Body of pancreas (tissue), 4 donors: ENCODE measurements at regions not wholly inside any gene's neighbourhood (a gene's known extent, or its start where the extent isn't known, plus 50 kb on each side); places are given as distances from the start of the nearest gene placed in this dataset.

Experiments
- ATAC-seq: fragments of 150-250 bp; one replicate; pipeline ENCODE4 v1.9.1; 2016
- DNase-seq, 4 donors: peaks; one replicate each; pipeline ENCODE4 v3.0.0-alpha.2; 2019
- H3K27ac ChIP-seq, 4 donors: fragments of 200-600 bp; sonication (generic); 1 replicate in 3 of 4; 2 replicates in 1 of 4; pipeline versions ENCODE4 v1.5.1 to v1.6.1; 2016 to 2019; ENCODE audit warnings: mild to moderate bottlenecking in 1 of 4, mixed read lengths in 1 of 4, moderate library complexity in 1 of 4
- H3K27me3 ChIP-seq, 2 donors: fragments of 200-600 bp; sonication (generic); one replicate each; pipeline ENCODE4 v1.6.0; 2016; ENCODE audit warnings: mild to moderate bottlenecking in 1 of 2
- H3K36me3 ChIP-seq, 2 donors: fragments of 200-600 bp; sonication (generic); replicated peaks in 1 of 2; 2 replicates each; pipeline ENCODE4 v1.5.1; 2016; ENCODE audit warnings: low read depth in 2 of 2; ENCODE audit not compliant: insufficient read depth in 1 of 2
- H3K4me1 ChIP-seq: fragments of 200-600 bp; sonication (generic); one replicate; pipeline ENCODE4 v1.6.0; 2016
- H3K4me3 ChIP-seq, 2 donors: fragments of 200-600 bp; sonication (generic); 1 replicate in 1 of 2; 2 replicates in 1 of 2; pipeline ENCODE4 v1.5.1; 2016 to 2019
- H3K9me3 ChIP-seq, 3 donors: fragments of 200-600 bp; sonication (generic); 1 replicate in 2 of 3; 2 replicates in 1 of 3; pipeline ENCODE4 v1.5.1; 2016
- CTCF ChIP-seq, 7 experiments: fragments of 450-650 bp in 4 of 7; fragments of 200-600 bp in 3 of 7; sonication (generic) in 3 of 7; IDR thresholded peaks; one replicate each; pipeline ENCODE4 v1.5.1; 2016 to 2019; ENCODE audit warnings: antibody characterized with exemption in 7 of 7
- POLR2A ChIP-seq, 3 donors: fragments of 450-650 bp; IDR thresholded peaks; one replicate each; pipeline ENCODE4 v1.6.1; 2016; ENCODE audit warnings: antibody characterized with exemption in 3 of 3, mild to moderate bottlenecking in 2 of 3
- WGBS, 2 donors: methylation state at CpG; one replicate each; pipeline ENCODE4 v1.1.5; 2017; 5-methylcytosine and 5-hydroxymethylcytosine counted together
- intact Hi-C: fragments of 100-400 bp; cut with DNase I; formaldehyde crosslinking; loops from one replicate; pipeline ENCODE4 v1.15.1; 2023

- TF ChIP-seq CTCF (IDR thresholded peaks at IDR 0.05), result no peak
- TF ChIP-seq POLR2A (IDR thresholded peaks at IDR 0.05), result no peak
- 86% methylated on average over 3 of the region's 3 CpGs for WGBS, 2 donors
Measured at GRCh38 chr13:26914148-26914547, 153.6 kb upstream of the GPR12 start.

GRCh38 chr13:26910754-26911465 is 150.3 kb upstream of the GPR12 start:
- Histone ChIP-seq H3K27ac (no peak overlapping the region), H3K27me3 (no peaks in the 10 kb centered on the region), H3K4me3 (no peak overlapping the region), H3K4me1 (no peaks in the 10 kb centered on the region), H3K36me3 (no peaks in the 10 kb centered on the region), H3K9me3 (no peaks in the 10 kb centered on the region)
- DNase-seq, result no peak
- no peak for ATAC-seq
- no peak for TF ChIP-seq CTCF (IDR thresholded peaks at IDR 0.05)
- TF ChIP-seq POLR2A (IDR thresholded peaks at IDR 0.05), result no peak
- WGBS, 2 donors, result 57 to 61% methylated on average over 12 to 13 of the region's 13 CpGs
- intact Hi-C loops, result no loop called here

More at GRCh38 chr13:26914148-26914547, 153.6 kb upstream of the GPR12 start:
- ATAC-seq, result no peak
- no peaks in the 10 kb centered on the region for H3K4me1 ChIP-seq
- intact Hi-C loops, result no loop called here
- H3K27ac ChIP-seq, result no peak overlapping the region
- H3K27me3 ChIP-seq, result no peaks in the 10 kb centered on the region
- no peaks in the 10 kb centered on the region for H3K36me3 ChIP-seq
- no peaks in the 10 kb centered on the region for H3K9me3 ChIP-seq
- no peak overlapping the region for H3K4me3 ChIP-seq
- no peak for DNase-seq

GRCh38 chr13:26909477-26909876 is 148.9 kb upstream of the GPR12 start:
- TF ChIP-seq CTCF (IDR thresholded peaks at IDR 0.05), result no peak
- TF ChIP-seq POLR2A (IDR thresholded peaks at IDR 0.05), result no peak
- intact Hi-C loops, result no loop called here
- WGBS, 2 donors, result 39 to 50% methylated on average over 6 of the region's 6 CpGs

GRCh38 chr13:26908126-26908525 is 147.5 kb upstream of the GPR12 start:
- H3K36me3 ChIP-seq, result no peaks in the 10 kb centered on the region
- intact Hi-C loops, result no loop called here
- no peak overlapping the region for H3K4me3 ChIP-seq
- no peak overlapping the region for H3K27ac ChIP-seq
- ATAC-seq (no peak), DNase-seq (no peak)
- no peaks in the 10 kb centered on the region for H3K4me1 ChIP-seq
- no peaks in the 10 kb centered on the region for H3K9me3 ChIP-seq
- TF ChIP-seq CTCF (IDR thresholded peaks at IDR 0.05) (no peak), POLR2A (IDR thresholded peaks at IDR 0.05) (no peak)
- WGBS, 2 donors, result 53 to 72% methylated on average over 4 of the region's 4 CpGs
- H3K27me3 ChIP-seq, result no peaks in the 10 kb centered on the region

More at GRCh38 chr13:26909477-26909876, 148.9 kb upstream of the GPR12 start:
- Histone ChIP-seq H3K27ac (no peak overlapping the region), H3K4me3 (no peak overlapping the region), H3K9me3 (no peaks in the 10 kb centered on the region), H3K27me3 (no peaks in the 10 kb centered on the region), H3K36me3 (no peaks in the 10 kb centered on the region), H3K4me1 (no peaks in the 10 kb centered on the region)
- ATAC-seq (no peak), DNase-seq (no peak)

GRCh38 chr13:26899202-26899601 is 138.6 kb upstream of the GPR12 start:
- WGBS, 2 donors, result 55 to 63% methylated on average over 5 of the region's 5 CpGs
- intact Hi-C loops, result no loop called here
- DNase-seq (no peak), ATAC-seq (no peak)
- no peaks in the 10 kb centered on the region for H3K4me1 ChIP-seq
- no peak for TF ChIP-seq POLR2A (IDR thresholded peaks at IDR 0.05)
- TF ChIP-seq CTCF (IDR thresholded peaks at IDR 0.05), result no peak
- H3K27ac ChIP-seq, result no peak overlapping the region
- no peaks in the 10 kb centered on the region for H3K36me3 ChIP-seq
- H3K4me3 ChIP-seq, result no peak overlapping the region
- H3K27me3 ChIP-seq, result no peaks in the 10 kb centered on the region
- no peaks in the 10 kb centered on the region for H3K9me3 ChIP-seq
